Fibroblast of lung (primary cell): ENCODE measurements at regions not wholly inside any gene's neighbourhood (a gene's known extent, or its start where the extent isn't known, plus 50 kb on each side); places are given as distances from the start of the nearest gene placed in this dataset.

Experiments used
- EZH2 ChIP-seq: IDR thresholded peaks from 2 replicates; pipeline ENCODE4 v1.5.1; 2012; ENCODE audit warnings: low read length, control low read depth, mild to moderate bottlenecking; ENCODE audit errors: missing control alignments
- TF ChIP-seq, protein P1 (sequence below), 2 donors: IDR thresholded peaks in 1 of 2; conservative IDR thresholded peaks in 1 of 2; 1 replicate in 1 of 2; 2 replicates in 1 of 2; pipeline ENCODE4 v1.5.1; 2011 to 2012; ENCODE audit warnings: low read length in 2 of 2, control low read depth in 1 of 2, inconsistent platforms in 1 of 2, low read depth in 1 of 2, mild to moderate bottlenecking in 1 of 2

- TF ChIP-seq, protein P1, sequence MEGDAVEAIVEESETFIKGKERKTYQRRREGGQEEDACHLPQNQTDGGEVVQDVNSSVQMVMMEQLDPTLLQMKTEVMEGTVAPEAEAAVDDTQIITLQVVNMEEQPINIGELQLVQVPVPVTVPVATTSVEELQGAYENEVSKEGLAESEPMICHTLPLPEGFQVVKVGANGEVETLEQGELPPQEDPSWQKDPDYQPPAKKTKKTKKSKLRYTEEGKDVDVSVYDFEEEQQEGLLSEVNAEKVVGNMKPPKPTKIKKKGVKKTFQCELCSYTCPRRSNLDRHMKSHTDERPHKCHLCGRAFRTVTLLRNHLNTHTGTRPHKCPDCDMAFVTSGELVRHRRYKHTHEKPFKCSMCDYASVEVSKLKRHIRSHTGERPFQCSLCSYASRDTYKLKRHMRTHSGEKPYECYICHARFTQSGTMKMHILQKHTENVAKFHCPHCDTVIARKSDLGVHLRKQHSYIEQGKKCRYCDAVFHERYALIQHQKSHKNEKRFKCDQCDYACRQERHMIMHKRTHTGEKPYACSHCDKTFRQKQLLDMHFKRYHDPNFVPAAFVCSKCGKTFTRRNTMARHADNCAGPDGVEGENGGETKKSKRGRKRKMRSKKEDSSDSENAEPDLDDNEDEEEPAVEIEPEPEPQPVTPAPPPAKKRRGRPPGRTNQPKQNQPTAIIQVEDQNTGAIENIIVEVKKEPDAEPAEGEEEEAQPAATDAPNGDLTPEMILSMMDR (conservative IDR thresholded peaks at IDR 0.05 in 1 of 2, IDR thresholded peaks at IDR 0.05 in 1 of 2; ENCODE audit: low read depth in 1 of 2, low read length in 2 of 2), result no peak
- no peak for TF ChIP-seq EZH2
Measured at GRCh38 chrX:45784590-45784989, 583.9 kb upstream of the DIPK2B start.
